ENCODE measurements at regions not wholly inside any gene's neighbourhood (a gene's known extent, or its start where the extent isn't known, plus 50 kb on each side); places are given as distances from the start of the nearest gene placed in this dataset.

GRCh38 chr4:176906709-176907108, 114.0 kb upstream of the VEGFC start:
- DNase-seq: no peak

GRCh38 chr4:176910646-176911045, 117.9 kb upstream of the VEGFC start:
- DNase-seq: no peak

- DNase-seq: no peak
Observed at GRCh38 chr4:176919631-176920030, 126.9 kb upstream of the VEGFC start.

- DNase-seq: no peak
Observed at GRCh38 chr4:176920694-176921093, 128.0 kb upstream of the VEGFC start.

GRCh38 chr4:176921256-176921655, 128.5 kb upstream of the VEGFC start:
- DNase-seq: no peak

- no peak for DNase-seq
Observed at GRCh38 chr4:176924238-176924637, 131.5 kb upstream of the VEGFC start.

GRCh38 chr4:176925962-176926361, 133.2 kb upstream of the VEGFC start:
- DNase-seq: no peak

- DNase-seq: no peak
Observed at GRCh38 chr4:176927117-176927516, 134.4 kb upstream of the VEGFC start.

GRCh38 chr4:176927664-176928063, 134.9 kb upstream of the VEGFC start:
- DNase-seq: no peak

GRCh38 chr4:176939445-176939844, 146.7 kb upstream of the VEGFC start:
- no peak for DNase-seq

GRCh38 chr4:176945334-176945733, 152.6 kb upstream of the VEGFC start:
- no peak for DNase-seq

- no peak for DNase-seq
Observed at GRCh38 chr4:176949029-176949428, 156.3 kb upstream of the VEGFC start.

- no peak for DNase-seq
Observed at GRCh38 chr4:176953021-176953420, 160.3 kb upstream of the VEGFC start.

- no peak for DNase-seq
Observed at GRCh38 chr4:176957353-176958118, 164.8 kb upstream of the VEGFC start.

GRCh38 chr4:176959980-176960379, 167.3 kb upstream of the VEGFC start:
- DNase-seq: no peak

GRCh38 chr4:176963121-176963520, 170.4 kb upstream of the VEGFC start:
- no peak for DNase-seq

GRCh38 chr4:176964116-176964691, 171.5 kb upstream of the VEGFC start:
- no peak for DNase-seq

GRCh38 chr4:176967586-176967985, 174.9 kb upstream of the VEGFC start:
- DNase-seq: no peak

- no peak for DNase-seq
Observed at GRCh38 chr4:176968094-176968493, 175.4 kb upstream of the VEGFC start.

GRCh38 chr4:176969011-176969410, 176.3 kb upstream of the VEGFC start:
- no peak for DNase-seq

- DNase-seq: no peak
Observed at GRCh38 chr4:176970853-176971252, 178.1 kb upstream of the VEGFC start.

GRCh38 chr4:176971576-176972115, 178.9 kb upstream of the VEGFC start:
- DNase-seq: no peak

GRCh38 chr4:176979416-176979815, 186.7 kb upstream of the VEGFC start:
- DNase-seq: no peak

GRCh38 chr4:176981074-176981473, 188.4 kb upstream of the VEGFC start:
- no peak for DNase-seq

GRCh38 chr4:176981551-176981950, 188.8 kb upstream of the VEGFC start:
- DNase-seq: no peak
